HepG2 (cell line): ENCODE measurements at regions not wholly inside any gene's neighbourhood (a gene's known extent, or its start where the extent isn't known, plus 50 kb on each side); places are given as distances from the start of the nearest gene placed in this dataset.

Experiments used
- ATAC-seq: fragments of 200-7000 bp; cut with Tn5 transposase; 3 replicates; pipeline ENCODE4 v1.9.1; 2020; ENCODE audit warnings: mild to moderate bottlenecking, moderate library complexity
- BruUV-seq: library from RNA; stranded (reverse); fragments of 400-500 nt; replicated peaks from 2 replicates; lab custom pipeline; 2021; lab: Mats Ljungman, UMichigan
- CTCF ChIA-PET: fragments of 300-600 bp; formaldehyde crosslinking; extraction: SDS; loops from one replicate; lab custom pipeline; 2021; ENCODE audit warnings: low total read pairs, inconsistent platforms, low intra/inter-chr PET ratio; lab: Yijun Ruan, JAX
- POLR2A ChIA-PET: fragments of 350-600 bp; sonication (Branson Sonifier 250); formaldehyde crosslinking; loops from one replicate; lab custom pipeline; 2020; ENCODE audit warnings: antibody characterized with exemption, inconsistent platforms; lab: Yijun Ruan, JAX
- DNase-seq: peaks from one replicate; pipeline ENCODE4 v3.0.0-alpha.2; 2015; ENCODE audit warnings: low spot score
- FAIRE-seq: peaks from 3 replicates; lab custom pipeline; 2011; peaks lifted over from hg19 to GRCh38; lab: Jason Lieb, UNC
- H2AFZ ChIP-seq: one replicate; pipeline ENCODE4 v1.6.1; 2011; ENCODE audit warnings: low read length, inconsistent platforms
- H3K27ac ChIP-seq: fragments of 300-600 bp; 3 replicates; pipeline ENCODE4 v1.8.0; 2011; ENCODE audit warnings: mixed run types, mild to moderate bottlenecking, mixed read lengths, low read length, inconsistent platforms; ENCODE audit not compliant: insufficient read depth; ENCODE audit errors: extremely low read length
- H3K27me3 ChIP-seq, 2 experiments: fragments of 200-600 bp in 1 of 2; 2 replicates in 1 of 2; 3 replicates in 1 of 2; pipeline versions ENCODE4 v1.6.0 to v1.8.0; 2011; ENCODE audit warnings: low read length in 2 of 2, mild to moderate bottlenecking in 2 of 2, moderate library complexity in 2 of 2, inconsistent platforms in 1 of 2; ENCODE audit not compliant: insufficient read depth in 2 of 2, control insufficient read depth in 1 of 2
- H3K36me3 ChIP-seq, 2 experiments: fragments of 200-600 bp in 1 of 2; replicated peaks in 1 of 2; 2 replicates in 1 of 2; 3 replicates in 1 of 2; pipeline versions ENCODE4 v1.5.1 to v1.8.0; 2011; ENCODE audit warnings: low read length in 2 of 2, inconsistent platforms in 1 of 2; ENCODE audit not compliant: insufficient read depth in 2 of 2, control insufficient read depth in 1 of 2
- H3K4me1 ChIP-seq: 2 replicates; pipeline ENCODE4 v1.5.1; 2012; ENCODE audit warnings: low read length, inconsistent platforms; ENCODE audit not compliant: insufficient read depth
- H3K4me2 ChIP-seq: 2 replicates; pipeline ENCODE4 v1.6.0; 2011; ENCODE audit warnings: low read depth, low read length, inconsistent platforms
- H3K4me3 ChIP-seq, 3 experiments: fragments of 200-600 bp in 1 of 3; sonication (generic), shearing (Covaris generic) in 1 of 3; replicated peaks in 1 of 3; 2 replicates each; pipeline ENCODE4 v1.5.1; 2011 to 2016; ENCODE audit warnings: low read length in 3 of 3, inconsistent platforms in 2 of 3, low read depth in 2 of 3, mild to moderate bottlenecking in 2 of 3, control low read depth in 1 of 3, mixed read lengths in 1 of 3; ENCODE audit not compliant: insufficient read depth in 1 of 3
- H3K79me2 ChIP-seq: one replicate; pipeline ENCODE4 v1.6.1; 2011; ENCODE audit warnings: low read length, inconsistent platforms; ENCODE audit not compliant: insufficient read depth
- H3K9ac ChIP-seq: 2 replicates; pipeline ENCODE4 v1.6.0; 2011; ENCODE audit warnings: mild to moderate bottlenecking, low read depth, low read length, inconsistent platforms; ENCODE audit not compliant: insufficient read depth
- H3K9me3 ChIP-seq: 2 replicates; pipeline ENCODE4 v1.5.1; 2012; ENCODE audit warnings: mild to moderate bottlenecking, low read length
- H4K20me1 ChIP-seq: 2 replicates; pipeline ENCODE4 v1.6.0; 2011; ENCODE audit warnings: inconsistent platforms, mild to moderate bottlenecking, low read length, moderate library complexity; ENCODE audit not compliant: insufficient read depth
- ADNP ChIP-seq: sonication (generic); formaldehyde crosslinking; IDR thresholded peaks from 2 replicates; pipeline ENCODE4 v1.4.0; 2020; ENCODE audit warnings: missing genetic modification reagents
- CSRNP1 ChIP-seq: sonication (generic); formaldehyde crosslinking; IDR thresholded peaks from 2 replicates; pipeline ENCODE4 v1.8.1; 2023; ENCODE audit warnings: mild to moderate bottlenecking, missing genetic modification reagents
- DMAP1 ChIP-seq: IDR thresholded peaks from 2 replicates; pipeline ENCODE4 v1.6.1; 2016
- E2F1 ChIP-seq: sonication (generic); formaldehyde crosslinking; IDR thresholded peaks from 2 replicates; pipeline ENCODE4 v1.5.0; 2020; ENCODE audit warnings: missing genetic modification reagents
- MIXL1 ChIP-seq: IDR thresholded peaks from 2 replicates; pipeline ENCODE4 v1.6.1; 2016
- PTBP1 ChIP-seq: fragments of 200-400 bp; formaldehyde crosslinking; IDR thresholded peaks from 2 replicates; pipeline ENCODE4 v1.6.1; 2018; ENCODE audit warnings: low read length, low read depth; ENCODE audit not compliant: poor library complexity, severe bottlenecking
- SETDB1 ChIP-seq: sonication (generic); formaldehyde crosslinking; IDR thresholded peaks from 2 replicates; pipeline ENCODE4 v1.5.1; 2020; ENCODE audit warnings: missing genetic modification reagents, mild to moderate bottlenecking, borderline replicate concordance
- U2AF2 ChIP-seq: fragments of 200-400 bp; formaldehyde crosslinking; IDR thresholded peaks from 2 replicates; pipeline ENCODE4 v1.6.1; 2017; ENCODE audit warnings: low read depth, mild to moderate bottlenecking, low read length
- ZNF564 ChIP-seq: sonication (generic); formaldehyde crosslinking; IDR thresholded peaks from 2 replicates; pipeline ENCODE4 v1.8.1; 2023; ENCODE audit warnings: mild to moderate bottlenecking, missing genetic modification reagents
- ZNF589 ChIP-seq: sonication (generic); formaldehyde crosslinking; conservative IDR thresholded peaks from 2 replicates; pipeline ENCODE4 v1.8.0; 2022; ENCODE audit warnings: mild to moderate bottlenecking, moderate library complexity, missing genetic modification reagents
- ZNF674 ChIP-seq: sonication (generic); formaldehyde crosslinking; IDR thresholded peaks from 2 replicates; pipeline ENCODE4 v1.5.0; 2020; ENCODE audit warnings: low read depth, mild to moderate bottlenecking, missing genetic modification reagents
- ZNF768 ChIP-seq: sonication (generic); formaldehyde crosslinking; IDR thresholded peaks from 2 replicates; pipeline ENCODE4 v1.4.0; 2020; ENCODE audit warnings: missing genetic modification reagents
- ZNF772 ChIP-seq: sonication (generic); formaldehyde crosslinking; IDR thresholded peaks from 2 replicates; pipeline ENCODE4 v1.5.0; 2020; ENCODE audit warnings: mild to moderate bottlenecking, missing genetic modification reagents
- ZSCAN30 ChIP-seq: sonication (generic); formaldehyde crosslinking; IDR thresholded peaks from 2 replicates; pipeline ENCODE4 v1.5.0; 2020; ENCODE audit warnings: mild to moderate bottlenecking, missing genetic modification reagents
- WGBS: methylation state at CpG from one replicate; pipeline ENCODE4 v1.1.6; 2017; ENCODE audit warnings: low lambda C conversion rate; 5-methylcytosine and 5-hydroxymethylcytosine counted together
- in situ Hi-C: cut with HindIII; loops from 2 replicates; pipeline ENCODE4 v1.10.0; 2017; ENCODE audit warnings: low pct_unique_long_range_greater_than_20kb; ENCODE audit not compliant: extremely low pct_ligation_motif_present
- intact Hi-C: fragments of 100-400 bp; cut with micrococcal nuclease; formaldehyde crosslinking; loops from one replicate; pipeline ENCODE4 v1.10.0; 2022; ENCODE audit not compliant: unreplicated experiment

GRCh38 chr4:3863841-3864741 lies 97.9 kb downstream of the ADRA2C start:
- intact Hi-C loops: no loop called here
- Histone ChIP-seq H3K36me3 (no peaks in the 10 kb centered on the region), H3K27ac (no peak overlapping the region), H3K4me1 (peaks cover 33% of the 10 kb centered on the region), H3K4me3 (no peak overlapping the region), H3K27me3 (peaks cover 4 to 78% of the 10 kb centered on the region in 2 experiments)
- no peak for FAIRE-seq
- BruUV-seq: no TSS peak
- peak; percentile 84 for TF ChIP-seq ZNF768 (CRISPR knock-in tag)
- no peak for TF ChIP-seq SETDB1
- TF ChIP-seq, all 625 proteins: peak for 1
- no peak overlapping the region for H3K9ac ChIP-seq
- 54% methylated on average over 18 of the region's 33 CpGs for WGBS
- ChIA-PET POLR2A (interaction anchor here (1.0 kb wide), 1 partner anchor 28 kb away, joined by 3 read pairs; no protein-coding TSS in a partner anchor), CTCF (no interaction called here)
- no peaks in the 10 kb centered on the region for H3K9me3 ChIP-seq
- no peak overlapping the region for H2AFZ ChIP-seq
- in situ Hi-C loops: no loop called here
- no peaks in the 10 kb centered on the region for H3K79me2 ChIP-seq
- no peaks in the 10 kb centered on the region for H4K20me1 ChIP-seq
- H3K4me2 ChIP-seq: no peak overlapping the region
- DNase-seq (no peak), ATAC-seq (no peak)

GRCh38 chr4:3864742-3865721 lies 98.8 kb downstream of the ADRA2C start:
- FAIRE-seq: no peak
- Histone ChIP-seq H3K9me3 (no peaks in the 10 kb centered on the region), H3K9ac (no peak overlapping the region), H3K27ac (no peak overlapping the region), H3K36me3 (no peaks in the 10 kb centered on the region), H3K79me2 (no peaks in the 10 kb centered on the region), H3K4me3 (no peak overlapping the region), H3K4me2 (no peak overlapping the region), H3K27me3 (peaks cover 3 to 81% of the 10 kb centered on the region in 2 experiments), H2AFZ (no peak overlapping the region), H4K20me1 (no peaks in the 10 kb centered on the region), H3K4me1 (peaks cover 33% of the 10 kb centered on the region)
- ATAC-seq: no peak
- no peak for DNase-seq
- WGBS: 6% methylated on average over 4 of the region's 28 CpGs
- ChIA-PET CTCF (no interaction called here), POLR2A (no interaction called here)
- intact Hi-C loops: no loop called here
- no TSS peak for BruUV-seq
- in situ Hi-C loops: no loop called here
- TF ChIP-seq E2F1: no peak
- TF ChIP-seq U2AF2: no peak
- no peak for TF ChIP-seq ZNF772 (CRISPR knock-in tag)
- no peak for TF ChIP-seq ZSCAN30 (CRISPR knock-in tag)
- TF ChIP-seq MIXL1 (CRISPR knock-in tag): no peak
- TF ChIP-seq PTBP1: no peak
- no peak for TF ChIP-seq ADNP (CRISPR knock-in tag)
- TF ChIP-seq DMAP1 (CRISPR knock-in tag): no peak
- TF ChIP-seq CSRNP1 (CRISPR knock-in tag): no peak
- no peak for TF ChIP-seq ZNF674 (CRISPR knock-in tag)
- TF ChIP-seq ZNF564 (CRISPR knock-in tag): no peak
- no peak for TF ChIP-seq ZNF589 (CRISPR knock-in tag)
